ENCODE measurements at regions not wholly inside any gene's neighbourhood (a gene's known extent, or its start where the extent isn't known, plus 50 kb on each side); places are given as distances from the start of the nearest gene placed in this dataset.

- no peak for TF ChIP-seq POU5F1 (IDR thresholded peaks at IDR 0.05; ENCODE audit: low read depth, low read length)
- TF ChIP-seq SAP30 (IDR thresholded peaks at IDR 0.05; ENCODE audit: insufficient read depth, insufficient replicate concordance, low read length): no peak
Observed at GRCh38 chrX:2159393-2159792, 341.4 kb downstream of the DHRSX start (continued).
